Neural progenitor cell (in vitro differentiated cells): ENCODE measurements at regions not wholly inside any gene's neighbourhood (a gene's known extent, or its start where the extent isn't known, plus 50 kb on each side); places are given as distances from the start of the nearest gene placed in this dataset.

Source experiments
- CTCF ChIP-seq: fragments of 200-600 bp; sonication (generic); IDR thresholded peaks from 2 replicates; pipeline ENCODE4 v1.5.1; 2017; ENCODE audit warnings: antibody characterized with exemption, mild to moderate bottlenecking
- EZH2phosphoT487 ChIP-seq: fragments of 200-600 bp; sonication (generic); IDR thresholded peaks from 2 replicates; pipeline ENCODE4 v1.6.1; 2017; ENCODE audit warnings: antibody characterized with exemption

- TF ChIP-seq CTCF: no peak
- no peak for TF ChIP-seq EZH2phosphoT487
Observed at GRCh38 chr15:66651198-66651597, 50.8 kb upstream of the SMAD6 start.
